ENCODE measurements at regions not wholly inside any gene's neighbourhood (a gene's known extent, or its start where the extent isn't known, plus 50 kb on each side); places are given as distances from the start of the nearest gene placed in this dataset.

DNA sequence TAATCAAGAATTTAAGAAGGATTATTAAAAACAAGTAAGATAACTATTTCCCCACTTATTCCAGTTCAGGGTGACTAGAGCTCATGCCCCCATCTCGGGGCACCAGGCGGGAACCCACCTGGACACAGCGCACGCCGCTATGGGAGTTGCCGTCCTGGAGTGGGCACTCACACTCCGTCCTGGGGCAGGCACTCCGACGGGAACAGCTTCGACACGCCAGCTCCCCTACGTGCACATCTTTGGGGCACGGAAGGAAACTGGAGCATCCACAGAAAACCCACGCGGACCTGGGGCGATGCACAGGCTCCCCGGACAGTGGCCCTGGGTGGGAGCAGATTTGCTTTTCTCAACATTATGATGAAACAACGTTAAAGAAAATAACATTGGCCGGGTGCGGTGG is 52.0 kb upstream of the GATA5 start:
- DNase-seq (ENCODE audit: low read depth) = no peak

DNA sequence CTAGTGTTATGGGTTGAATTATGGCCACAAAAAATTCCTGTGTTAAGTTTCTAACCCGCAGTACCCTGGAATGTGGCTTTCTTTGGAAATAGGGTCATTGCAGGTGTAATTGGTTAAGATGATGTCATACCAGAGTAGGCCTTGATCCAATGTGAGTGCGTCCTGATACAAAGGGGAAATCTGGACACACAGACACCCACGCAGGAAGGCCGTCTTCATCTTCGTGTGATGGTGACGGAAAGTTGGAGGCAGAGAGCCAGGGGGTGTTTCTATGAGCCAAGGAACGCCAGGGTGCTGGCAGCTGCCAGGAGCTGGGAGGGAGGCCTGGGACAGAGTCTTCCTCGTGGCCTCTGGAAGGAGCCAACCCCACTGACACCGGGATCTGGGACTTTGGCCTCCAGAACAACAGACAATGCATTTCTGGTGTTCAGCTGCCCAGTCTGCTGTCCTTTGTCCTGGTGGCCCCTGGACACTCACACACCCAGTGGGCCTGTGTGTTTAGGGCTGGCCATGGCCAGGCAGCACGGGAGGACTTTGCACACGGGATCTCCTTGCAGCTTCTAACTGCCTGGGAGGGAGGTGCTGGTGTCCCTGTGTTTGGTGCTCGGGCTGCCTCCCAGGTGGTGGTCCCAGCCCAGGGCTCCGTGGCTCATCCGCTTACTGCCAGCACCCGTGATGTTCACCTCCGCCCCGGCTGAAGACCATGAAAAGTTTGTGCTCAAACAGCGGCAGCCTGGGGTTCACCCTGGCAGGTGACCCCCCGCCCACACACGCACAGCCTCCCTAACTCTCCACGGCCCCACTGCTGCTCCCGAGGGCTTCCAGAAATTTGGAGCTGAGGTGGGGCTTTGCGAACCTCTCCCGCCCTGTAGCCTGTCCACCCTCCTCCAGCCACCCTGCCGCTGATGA is 53.4 kb upstream of the GATA5 start:
- no peak for DNase-seq (ENCODE audit: low read depth)

DNA sequence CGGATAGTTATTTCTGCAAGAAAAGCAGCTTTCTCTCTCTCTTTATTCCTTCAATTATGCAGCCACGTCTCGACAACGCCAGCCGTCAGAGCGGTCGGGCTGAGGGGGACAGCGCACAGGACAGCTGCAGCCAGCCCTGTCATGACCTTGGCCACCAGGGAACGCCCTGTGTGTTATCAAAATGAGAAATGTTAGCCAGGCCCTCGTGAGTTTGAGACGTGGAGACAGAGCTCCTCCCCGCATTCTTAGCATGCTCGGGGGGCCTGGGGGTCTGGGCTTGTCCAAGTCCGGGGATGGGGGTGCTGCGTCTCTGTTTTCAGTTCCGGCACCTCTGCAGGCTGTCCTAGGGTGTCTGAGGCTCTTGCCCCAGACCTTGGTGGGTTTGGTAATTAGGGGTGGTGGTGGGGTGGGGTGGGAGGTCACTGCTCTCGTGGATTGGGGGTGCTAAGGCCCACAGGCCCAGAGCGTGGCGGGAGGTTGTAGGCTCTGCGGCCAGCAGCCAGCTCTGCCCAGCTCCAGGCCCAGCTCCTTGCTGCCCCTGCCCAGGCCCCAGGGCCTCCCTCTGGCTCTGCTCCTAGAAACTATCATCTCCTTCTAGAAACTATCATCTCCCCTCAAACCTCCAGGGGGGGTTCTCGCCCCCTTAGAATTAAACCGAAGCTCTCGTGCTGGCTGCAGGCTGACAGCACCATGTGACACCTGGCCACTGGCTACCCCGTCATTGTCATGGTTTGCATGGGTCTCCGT is 54.3 kb upstream of the GATA5 start:
- no peak for DNase-seq (ENCODE audit: low read depth)

DNA sequence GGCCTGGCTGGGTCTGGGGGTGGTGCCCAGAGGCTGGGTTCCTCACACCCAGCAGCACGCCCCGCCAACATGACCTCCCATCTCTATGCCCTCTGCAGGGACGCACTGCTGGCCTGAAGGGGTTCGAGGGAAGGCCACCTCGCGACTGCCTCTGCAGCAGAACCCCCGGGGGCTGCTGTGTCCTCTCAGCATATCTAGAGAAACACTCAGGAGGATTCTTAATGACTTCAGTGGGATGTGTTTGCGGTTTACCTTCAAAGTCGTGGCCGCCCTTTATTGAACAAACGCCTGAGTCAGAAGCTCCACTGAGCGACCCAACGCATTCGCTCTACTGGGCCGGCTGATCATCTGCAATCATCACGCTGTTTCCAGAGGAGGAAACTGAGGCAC is 54.8 kb upstream of the GATA5 start:
- DNase-seq (ENCODE audit: low read depth) = no peak

GRCh38 chr20:62531046-62531838 is 55.4 kb upstream of the GATA5 start:
- no peak for DNase-seq (ENCODE audit: low read depth)

- no peak for DNase-seq (ENCODE audit: low read depth)
Measured at GRCh38 chr20:62532921-62533320, 57.1 kb upstream of the GATA5 start.

- DNase-seq (ENCODE audit: low read depth) = no peak
Measured at GRCh38 chr20:62533591-62534495, 58.0 kb upstream of the GATA5 start.

GRCh38 chr20:62534526-62535221 is 58.9 kb upstream of the GATA5 start:
- DNase-seq (ENCODE audit: low read depth) = no peak

DNA sequence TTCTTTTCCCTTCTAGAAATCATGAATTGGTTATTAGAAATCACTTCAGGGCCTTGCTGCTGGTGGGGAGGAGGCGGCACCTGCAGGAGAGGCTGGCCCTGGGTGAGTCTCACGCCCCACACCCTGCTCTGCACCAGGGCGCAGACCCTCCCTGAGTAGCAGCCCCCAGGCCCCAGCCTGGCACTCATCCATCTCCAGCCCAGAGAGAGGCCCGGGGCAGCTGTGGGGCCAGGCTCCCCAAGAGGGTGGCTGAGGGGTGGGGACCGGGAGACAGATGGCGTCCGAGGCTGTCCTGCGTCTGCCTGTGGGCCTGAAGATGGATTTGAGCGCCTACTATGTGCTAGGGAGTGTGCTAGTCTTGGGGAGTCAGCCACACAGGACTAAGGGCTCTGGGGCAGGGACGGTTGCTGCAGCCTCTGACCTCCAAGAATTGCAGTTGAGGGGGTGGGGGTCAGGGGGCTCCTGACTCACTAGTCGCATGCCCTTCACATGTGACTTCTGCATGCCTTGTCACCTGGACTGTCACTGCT is 59.6 kb upstream of the GATA5 start:
- no peak for DNase-seq (ENCODE audit: low read depth)

DNA sequence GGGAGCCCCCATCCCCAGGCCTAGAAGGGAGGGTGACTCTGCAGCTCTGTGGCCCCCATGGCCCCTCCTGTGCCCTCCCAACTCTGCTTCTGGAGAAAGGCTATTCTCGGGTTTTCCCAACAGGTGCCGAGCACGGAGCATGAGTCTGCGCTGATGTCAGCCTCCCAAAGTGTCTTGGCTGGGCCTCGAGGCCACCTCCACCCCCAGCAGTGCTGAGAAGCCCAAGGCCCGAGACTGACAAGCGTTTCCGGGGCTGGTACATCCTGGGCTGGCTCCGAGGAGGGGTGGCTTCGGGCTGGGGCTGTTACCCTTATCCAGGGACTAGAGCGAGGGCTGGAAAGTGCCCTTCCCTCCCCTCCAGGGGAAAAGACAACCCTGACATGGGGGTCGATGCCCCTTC is 60.2 kb upstream of the GATA5 start:
- no peak for DNase-seq (ENCODE audit: low read depth)

GRCh38 chr20:62536871-62537401 is 61.1 kb upstream of the GATA5 start:
- no peak for DNase-seq (ENCODE audit: low read depth)

- DNase-seq (ENCODE audit: low read depth) = no peak
Measured at GRCh38 chr20:62537649-62538292, 62.0 kb upstream of the GATA5 start.

GRCh38 chr20:62539198-62540045 is 63.6 kb upstream of the GATA5 start:
- no peak for DNase-seq (ENCODE audit: low read depth)

DNA sequence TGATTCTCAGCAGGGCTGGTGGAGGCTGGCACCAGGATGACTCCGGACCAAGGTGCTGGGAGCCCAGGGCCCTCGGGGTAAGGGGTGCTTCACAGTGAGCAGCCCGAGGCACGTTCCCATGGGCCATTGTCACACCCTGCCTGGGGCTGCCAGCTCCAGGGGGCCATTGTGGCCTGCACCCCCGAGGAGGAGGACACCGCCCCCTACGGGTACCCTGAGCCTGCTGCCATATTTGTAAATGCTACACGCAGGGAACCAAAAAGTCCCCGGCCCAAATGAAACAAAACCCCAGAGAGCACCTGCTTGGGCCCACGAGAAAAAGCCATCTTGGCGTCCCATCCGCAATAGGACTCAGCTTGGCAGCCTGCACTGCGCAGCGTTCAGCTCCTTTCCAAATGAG is 64.7 kb upstream of the GATA5 start:
- DNase-seq (ENCODE audit: low read depth) = no peak

- DNase-seq (ENCODE audit: low read depth) = no peak
Measured at GRCh38 chr20:62542862-62543261, 67.1 kb upstream of the GATA5 start.

- DNase-seq (ENCODE audit: low read depth) = no peak
Measured at GRCh38 chr20:62543470-62544302, 67.9 kb upstream of the GATA5 start.

DNA sequence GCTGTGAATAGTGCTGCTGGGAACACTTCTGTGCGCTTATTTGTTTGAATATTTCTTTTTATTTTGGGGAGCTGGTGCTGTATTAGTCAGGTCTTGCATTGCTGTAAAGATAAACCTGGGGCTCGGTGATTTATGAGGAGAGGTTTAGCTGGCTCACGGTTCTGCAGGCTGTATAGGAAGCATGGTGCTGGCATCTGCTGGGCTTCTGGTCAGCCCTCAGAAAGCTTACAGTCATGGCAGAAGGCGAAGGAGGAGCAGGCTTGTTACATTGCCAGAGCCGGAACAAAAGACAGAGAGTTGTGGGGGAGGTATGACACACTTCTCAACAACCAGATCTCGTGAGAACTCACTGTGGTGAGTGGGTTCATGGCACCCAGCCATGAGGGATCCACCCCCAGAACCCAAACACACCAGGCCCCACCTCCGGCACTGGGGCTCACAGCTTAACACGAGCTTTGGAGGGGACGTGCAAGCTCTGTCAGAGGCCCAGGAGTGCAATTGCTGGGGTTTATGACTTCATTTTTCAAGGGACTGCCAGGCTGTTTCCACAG is 68.8 kb upstream of the GATA5 start:
- DNase-seq (ENCODE audit: low read depth) = no peak

DNA sequence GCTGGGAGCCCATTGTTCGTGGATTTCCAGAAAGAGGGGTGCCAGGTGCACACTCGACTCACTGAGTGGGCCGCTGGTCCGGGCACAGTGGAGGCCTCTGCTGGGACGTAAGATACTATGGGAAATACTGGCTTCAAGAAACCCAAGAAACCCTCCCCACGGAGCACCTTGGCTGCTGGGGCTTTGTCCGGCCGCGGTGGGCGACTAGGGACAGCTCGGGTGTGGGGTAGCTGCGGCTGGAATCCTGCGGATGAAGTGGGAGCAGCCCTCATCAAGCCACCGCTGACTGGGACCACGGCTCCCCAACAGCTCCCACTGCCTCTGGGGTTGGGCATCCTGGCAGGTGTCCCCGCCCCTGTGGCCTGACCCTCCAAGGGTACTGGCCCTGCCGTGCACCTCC is 69.5 kb upstream of the GATA5 start:
- no peak for DNase-seq (ENCODE audit: low read depth)

Data from fibroblast of the conjunctiva (primary cell).